ENCODE measurements at regions not wholly inside any gene's neighbourhood (a gene's known extent, or its start where the extent isn't known, plus 50 kb on each side); places are given as distances from the start of the nearest gene placed in this dataset.

DNA sequence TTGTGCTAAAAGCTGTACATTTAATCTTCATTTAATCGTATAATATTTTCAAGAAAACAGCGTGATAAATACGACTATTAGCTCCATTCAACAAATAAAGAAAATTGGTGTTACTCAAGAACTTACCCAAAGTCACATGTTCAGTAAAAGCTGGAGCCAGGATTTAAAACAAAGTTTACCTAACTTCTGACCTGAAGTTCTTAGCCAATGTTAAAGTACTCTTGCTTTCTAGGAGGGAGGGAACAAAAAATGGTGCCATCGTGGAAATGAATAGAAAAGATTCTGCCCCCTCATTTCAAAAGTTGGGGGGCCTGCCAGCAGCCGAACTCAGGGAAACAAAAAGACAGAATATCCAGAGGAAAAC is 395.8 kb downstream of the CD109 start:
- TF ChIP-seq, protein P1, sequence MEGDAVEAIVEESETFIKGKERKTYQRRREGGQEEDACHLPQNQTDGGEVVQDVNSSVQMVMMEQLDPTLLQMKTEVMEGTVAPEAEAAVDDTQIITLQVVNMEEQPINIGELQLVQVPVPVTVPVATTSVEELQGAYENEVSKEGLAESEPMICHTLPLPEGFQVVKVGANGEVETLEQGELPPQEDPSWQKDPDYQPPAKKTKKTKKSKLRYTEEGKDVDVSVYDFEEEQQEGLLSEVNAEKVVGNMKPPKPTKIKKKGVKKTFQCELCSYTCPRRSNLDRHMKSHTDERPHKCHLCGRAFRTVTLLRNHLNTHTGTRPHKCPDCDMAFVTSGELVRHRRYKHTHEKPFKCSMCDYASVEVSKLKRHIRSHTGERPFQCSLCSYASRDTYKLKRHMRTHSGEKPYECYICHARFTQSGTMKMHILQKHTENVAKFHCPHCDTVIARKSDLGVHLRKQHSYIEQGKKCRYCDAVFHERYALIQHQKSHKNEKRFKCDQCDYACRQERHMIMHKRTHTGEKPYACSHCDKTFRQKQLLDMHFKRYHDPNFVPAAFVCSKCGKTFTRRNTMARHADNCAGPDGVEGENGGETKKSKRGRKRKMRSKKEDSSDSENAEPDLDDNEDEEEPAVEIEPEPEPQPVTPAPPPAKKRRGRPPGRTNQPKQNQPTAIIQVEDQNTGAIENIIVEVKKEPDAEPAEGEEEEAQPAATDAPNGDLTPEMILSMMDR (IDR thresholded peaks at IDR 0.05), result no peak
- TF ChIP-seq POLR2A (IDR thresholded peaks at IDR 0.05) (no peak), EP300 (IDR thresholded peaks at IDR 0.05) (no peak)

Data from upper lobe of left lung (tissue), 4 donors.